Nephron progenitor cell (in vitro differentiated cells): ENCODE measurements at regions not wholly inside any gene's neighbourhood (a gene's known extent, or its start where the extent isn't known, plus 50 kb on each side); places are given as distances from the start of the nearest gene placed in this dataset.
"Not testable (repeated sequence)": the region's sequence is repeated elsewhere in the genome, so short reads cannot be mapped to it uniquely, and the experiment has no call there.

Experiments used
- DNase-seq: peaks from one replicate; pipeline ENCODE4 v3.0.0; 2021
- H3K27ac Mint-ChIP-seq: 2 replicates; pipeline ENCODE4 v1.8.0; 2021; ENCODE audit warnings: mild to moderate bottlenecking, moderate library complexity, mixed read lengths
- H3K27me3 Mint-ChIP-seq: 2 replicates; pipeline ENCODE4 v1.8.0; 2021; ENCODE audit warnings: mild to moderate bottlenecking, low read depth, mixed read lengths; ENCODE audit not compliant: poor library complexity
- H3K36me3 Mint-ChIP-seq: 2 replicates; pipeline ENCODE4 v1.8.0; 2021; ENCODE audit warnings: low read depth, mixed read lengths
- H3K4me1 Mint-ChIP-seq: 2 replicates; pipeline ENCODE4 v1.8.0; 2021; ENCODE audit warnings: mixed read lengths
- H3K4me3 Mint-ChIP-seq: 2 replicates; pipeline ENCODE4 v1.8.0; 2021; ENCODE audit warnings: mild to moderate bottlenecking, moderate library complexity, mixed read lengths
- H3K9me3 Mint-ChIP-seq: 2 replicates; pipeline ENCODE4 v1.8.0; 2021; ENCODE audit warnings: mild to moderate bottlenecking, moderate library complexity, mixed read lengths
- CTCF ChIP-seq: fragments of 200-600 bp; sonication (generic); IDR thresholded peaks from 2 replicates; pipeline ENCODE4 v1.5.0; 2021; ENCODE audit warnings: antibody characterized with exemption

GRCh38 chr2:150677551-150677950, 190.1 kb upstream of the RND3 start:
- Mint-ChIP-seq H3K9me3 (peaks cover 5% of the 10 kb centered on the region), H3K4me3 (no peak overlapping the region), H3K4me1 (no peaks in the 10 kb centered on the region), H3K27ac (no peak overlapping the region), H3K27me3 (no peaks in the 10 kb centered on the region), H3K36me3 (no peaks in the 10 kb centered on the region)
- TF ChIP-seq CTCF: no peak
- no peak for DNase-seq

- DNase-seq: no peak
- no peaks in the 10 kb centered on the region for H3K4me1 Mint-ChIP-seq
- no peak overlapping the region for H3K4me3 Mint-ChIP-seq
- no peaks in the 10 kb centered on the region for H3K27me3 Mint-ChIP-seq
- H3K36me3 Mint-ChIP-seq: no peaks in the 10 kb centered on the region
- TF ChIP-seq CTCF: no peak
- no peak overlapping the region for H3K27ac Mint-ChIP-seq
- peaks cover 5% of the 10 kb centered on the region for H3K9me3 Mint-ChIP-seq
Measured at GRCh38 chr2:150676747-150677383, 189.4 kb upstream of the RND3 start.

- TF ChIP-seq CTCF: no peak
- no peak overlapping the region for H3K4me3 Mint-ChIP-seq
Measured at GRCh38 chr2:150675807-150676206, 188.3 kb upstream of the RND3 start.

GRCh38 chr2:150674283-150674682, 186.8 kb upstream of the RND3 start:
- H3K4me1 Mint-ChIP-seq: no peaks in the 10 kb centered on the region
- no peak for DNase-seq
- H3K9me3 Mint-ChIP-seq: peaks cover 6% of the 10 kb centered on the region
- no peaks in the 10 kb centered on the region for H3K27me3 Mint-ChIP-seq
- H3K27ac Mint-ChIP-seq: no peak overlapping the region
- no peak overlapping the region for H3K4me3 Mint-ChIP-seq
- TF ChIP-seq CTCF: no peak
- no peaks in the 10 kb centered on the region for H3K36me3 Mint-ChIP-seq

More at GRCh38 chr2:150675807-150676206, 188.3 kb upstream of the RND3 start:
- Mint-ChIP-seq H3K9me3 (peaks cover 5% of the 10 kb centered on the region), H3K36me3 (no peaks in the 10 kb centered on the region), H3K27me3 (no peaks in the 10 kb centered on the region), H3K27ac (no peak overlapping the region), H3K4me1 (no peaks in the 10 kb centered on the region)
- DNase-seq: no peak

GRCh38 chr2:150672311-150672710, 184.8 kb upstream of the RND3 start:
- no peak for TF ChIP-seq CTCF
- DNase-seq: no peak
- Mint-ChIP-seq H3K4me3 (no peak overlapping the region), H3K27me3 (no peaks in the 10 kb centered on the region), H3K27ac (no peak overlapping the region), H3K9me3 (peaks cover 22% of the 10 kb centered on the region), H3K36me3 (peaks cover 1% of the 10 kb centered on the region), H3K4me1 (no peaks in the 10 kb centered on the region)

- Mint-ChIP-seq H3K27ac (no peak overlapping the region), H3K9me3 (peaks cover 29% of the 10 kb centered on the region), H3K4me3 (no peak overlapping the region), H3K27me3 (no peaks in the 10 kb centered on the region), H3K36me3 (peaks cover 4% of the 10 kb centered on the region), H3K4me1 (no peaks in the 10 kb centered on the region)
- no peak for DNase-seq
- no peak for TF ChIP-seq CTCF
Measured at GRCh38 chr2:150669492-150669891, 182.0 kb upstream of the RND3 start.

GRCh38 chr2:150667039-150667438, 179.6 kb upstream of the RND3 start:
- H3K9me3 Mint-ChIP-seq: peaks cover 42% of the 10 kb centered on the region
- not testable (repeated sequence) for H3K27me3 Mint-ChIP-seq, H3K4me3 Mint-ChIP-seq, H3K27ac Mint-ChIP-seq, H3K4me1 Mint-ChIP-seq, H3K36me3 Mint-ChIP-seq, DNase-seq
